Osteoblast (primary cell): ENCODE measurements at regions not wholly inside any gene's neighbourhood (a gene's known extent, or its start where the extent isn't known, plus 50 kb on each side); places are given as distances from the start of the nearest gene placed in this dataset.

Experiments
- DNase-seq: peaks from one replicate; pipeline ENCODE4 v3.0.0; 2011; ENCODE audit warnings: low spot score, mixed read lengths; ENCODE audit not compliant: insufficient read length; ENCODE audit errors: missing footprints
- H2AFZ ChIP-seq: 2 replicates; pipeline ENCODE4 v1.6.0; 2011; ENCODE audit warnings: mild to moderate bottlenecking, low read length
- H3K27ac ChIP-seq: 2 replicates; pipeline ENCODE4 v1.5.1; 2011; ENCODE audit warnings: mild to moderate bottlenecking, low read depth, low read length, moderate library complexity
- H3K27me3 ChIP-seq: 2 replicates; pipeline ENCODE4 v1.6.0; 2012; ENCODE audit warnings: mild to moderate bottlenecking, control low read depth, inconsistent platforms, low read length, moderate library complexity; ENCODE audit not compliant: insufficient read depth
- H3K36me3 ChIP-seq: 2 replicates; pipeline ENCODE4 v1.5.1; 2011; ENCODE audit warnings: mild to moderate bottlenecking, low read length, control low read depth, moderate library complexity; ENCODE audit not compliant: insufficient read depth
- H3K4me1 ChIP-seq: 2 replicates; pipeline ENCODE4 v1.5.1; 2011; ENCODE audit warnings: mild to moderate bottlenecking, low read length, control low read depth, moderate library complexity; ENCODE audit not compliant: insufficient read depth
- H3K4me2 ChIP-seq: 2 replicates; pipeline ENCODE4 v1.6.0; 2011; ENCODE audit warnings: mild to moderate bottlenecking, low read length; ENCODE audit not compliant: insufficient read depth
- H3K4me3 ChIP-seq: fragments of 200-600 bp; sonication (generic); 3 replicates; pipeline ENCODE4 v1.5.1; 2012; ENCODE audit warnings: mild to moderate bottlenecking, low read length, inconsistent platforms; ENCODE audit not compliant: insufficient read depth
- H3K79me2 ChIP-seq: 2 replicates; pipeline ENCODE4 v1.6.0; 2012; ENCODE audit warnings: mild to moderate bottlenecking, low read length, control low read depth, inconsistent platforms; ENCODE audit not compliant: insufficient read depth
- H3K9me3 ChIP-seq: 2 replicates; pipeline ENCODE4 v1.5.1; 2011; ENCODE audit warnings: low read depth, low read length, control low read depth
- H4K20me1 ChIP-seq: 2 replicates; pipeline ENCODE4 v1.6.0; 2012; ENCODE audit warnings: mild to moderate bottlenecking, low read length, control low read depth; ENCODE audit not compliant: insufficient read depth
- TF ChIP-seq, protein P1 (sequence below): IDR thresholded peaks from 2 replicates; pipeline ENCODE4 v1.5.1; 2011; ENCODE audit warnings: mild to moderate bottlenecking, low read depth, low read length, moderate library complexity; ENCODE audit errors: extremely low read depth

DNA sequence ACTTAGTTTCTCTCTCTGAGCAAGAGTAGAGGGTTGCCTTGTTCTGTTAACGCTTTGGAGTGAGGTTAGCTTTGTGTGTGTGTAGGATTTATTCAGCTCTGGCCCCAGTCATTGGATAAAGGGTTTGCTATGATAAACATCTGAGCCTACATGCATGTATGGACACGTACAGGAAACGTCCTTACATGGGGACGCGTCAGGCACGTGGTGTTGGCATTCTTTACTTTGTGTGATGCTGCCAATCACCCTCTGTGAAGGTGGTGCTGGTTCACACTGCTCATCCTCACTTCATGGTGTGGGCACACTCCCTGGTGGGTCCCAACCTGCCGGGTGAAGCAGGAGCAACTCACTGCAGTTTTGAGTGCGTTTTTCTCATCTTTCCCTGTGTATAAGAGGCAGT, 53.4 kb upstream of the CD93 start:
- Histone ChIP-seq H4K20me1 (no peaks in the 10 kb centered on the region), H3K36me3 (no peaks in the 10 kb centered on the region), H3K9me3 (no peaks in the 10 kb centered on the region), H3K4me2 (no peak overlapping the region), H3K79me2 (no peaks in the 10 kb centered on the region), H3K4me1 (peaks cover 26% of the 10 kb centered on the region), H3K27me3 (no peaks in the 10 kb centered on the region), H3K4me3 (no peak overlapping the region), H3K27ac (no peak overlapping the region), H2AFZ (peak overlapping the region; percentile 76)
- TF ChIP-seq, protein P1, sequence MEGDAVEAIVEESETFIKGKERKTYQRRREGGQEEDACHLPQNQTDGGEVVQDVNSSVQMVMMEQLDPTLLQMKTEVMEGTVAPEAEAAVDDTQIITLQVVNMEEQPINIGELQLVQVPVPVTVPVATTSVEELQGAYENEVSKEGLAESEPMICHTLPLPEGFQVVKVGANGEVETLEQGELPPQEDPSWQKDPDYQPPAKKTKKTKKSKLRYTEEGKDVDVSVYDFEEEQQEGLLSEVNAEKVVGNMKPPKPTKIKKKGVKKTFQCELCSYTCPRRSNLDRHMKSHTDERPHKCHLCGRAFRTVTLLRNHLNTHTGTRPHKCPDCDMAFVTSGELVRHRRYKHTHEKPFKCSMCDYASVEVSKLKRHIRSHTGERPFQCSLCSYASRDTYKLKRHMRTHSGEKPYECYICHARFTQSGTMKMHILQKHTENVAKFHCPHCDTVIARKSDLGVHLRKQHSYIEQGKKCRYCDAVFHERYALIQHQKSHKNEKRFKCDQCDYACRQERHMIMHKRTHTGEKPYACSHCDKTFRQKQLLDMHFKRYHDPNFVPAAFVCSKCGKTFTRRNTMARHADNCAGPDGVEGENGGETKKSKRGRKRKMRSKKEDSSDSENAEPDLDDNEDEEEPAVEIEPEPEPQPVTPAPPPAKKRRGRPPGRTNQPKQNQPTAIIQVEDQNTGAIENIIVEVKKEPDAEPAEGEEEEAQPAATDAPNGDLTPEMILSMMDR, result no peak
- no peak for DNase-seq

DNA sequence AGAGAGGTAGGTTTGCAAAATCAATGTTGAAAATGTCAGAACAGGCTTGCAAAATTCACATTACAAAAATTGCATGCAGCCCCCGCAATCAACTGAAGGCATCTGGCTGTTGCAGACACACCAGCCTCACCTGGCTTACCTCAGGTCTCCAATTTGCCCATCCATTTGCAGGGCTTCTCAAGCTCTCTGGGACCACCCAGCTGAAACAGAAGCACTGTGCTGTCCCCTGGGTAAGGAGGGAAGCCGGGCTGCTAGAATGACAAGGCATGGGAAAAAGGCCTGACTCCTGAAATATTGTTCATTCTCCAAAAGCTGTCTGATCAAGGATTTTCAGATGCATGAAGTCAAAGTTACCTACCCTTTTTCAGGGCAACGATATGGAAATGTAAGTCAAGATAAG, 52.6 kb upstream of the CD93 start:
- no peaks in the 10 kb centered on the region for H3K27me3 ChIP-seq
- no peak overlapping the region for H2AFZ ChIP-seq
- no peaks in the 10 kb centered on the region for H4K20me1 ChIP-seq
- no peak overlapping the region for H3K4me3 ChIP-seq
- H3K36me3 ChIP-seq, result no peaks in the 10 kb centered on the region
- peaks cover 18% of the 10 kb centered on the region for H3K4me1 ChIP-seq
- TF ChIP-seq, protein P1, result no peak
- H3K4me2 ChIP-seq, result no peak overlapping the region
- DNase-seq, result no peak
- H3K79me2 ChIP-seq, result no peaks in the 10 kb centered on the region
- H3K27ac ChIP-seq, result no peak overlapping the region
- H3K9me3 ChIP-seq, result no peaks in the 10 kb centered on the region

GRCh38 chr20:23138226-23138625, 52.1 kb upstream of the CD93 start:
- Histone ChIP-seq H3K36me3 (no peaks in the 10 kb centered on the region), H3K4me1 (peaks cover 13% of the 10 kb centered on the region), H3K4me3 (no peak overlapping the region), H3K27ac (no peak overlapping the region), H3K4me2 (no peak overlapping the region), H3K9me3 (no peaks in the 10 kb centered on the region), H2AFZ (no peak overlapping the region), H3K27me3 (no peaks in the 10 kb centered on the region), H4K20me1 (no peaks in the 10 kb centered on the region), H3K79me2 (no peaks in the 10 kb centered on the region)
- TF ChIP-seq, protein P1, result no peak
- no peak for DNase-seq

DNA sequence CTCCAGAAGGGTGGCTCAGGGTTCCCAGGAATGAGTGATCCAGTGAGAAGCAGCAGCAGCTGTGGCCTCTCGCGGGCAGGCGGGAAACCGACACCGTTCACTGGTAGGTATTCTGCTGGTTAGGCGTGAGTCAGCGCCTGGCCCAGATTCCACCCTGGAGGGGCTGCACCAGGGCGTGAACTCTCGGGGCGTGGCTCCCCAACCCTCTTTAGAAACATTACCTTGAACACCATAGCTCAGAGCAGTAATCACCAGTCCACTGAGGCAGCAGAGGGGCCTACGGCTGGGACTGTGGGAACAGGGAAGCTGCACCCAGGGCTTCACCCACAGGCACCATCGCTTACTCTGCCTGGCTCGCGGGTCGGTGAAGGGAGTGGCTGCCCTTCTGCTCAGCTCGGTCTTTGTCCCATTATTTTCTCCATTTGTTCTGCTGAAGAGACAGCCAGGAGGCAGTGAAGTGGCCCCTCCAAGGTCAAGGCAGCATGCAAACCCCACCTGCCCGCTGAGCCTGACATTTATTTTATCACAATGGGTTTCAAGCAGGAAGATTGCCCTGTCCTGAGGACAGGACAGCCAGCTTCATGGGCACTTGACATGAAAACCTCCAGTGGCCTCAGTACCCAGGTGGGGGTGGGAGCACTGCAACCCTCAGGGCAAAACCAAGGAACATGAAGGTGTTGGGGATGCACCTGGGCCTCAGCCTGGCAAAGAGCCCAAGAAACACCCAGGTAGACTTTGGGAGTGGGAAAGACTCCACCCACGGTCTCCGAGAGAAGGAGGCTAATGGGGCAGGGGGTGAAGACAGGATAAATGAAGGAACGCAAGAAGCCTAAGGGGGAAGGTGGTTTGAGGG, 51.0 kb upstream of the CD93 start:
- H3K9me3 ChIP-seq, result no peaks in the 10 kb centered on the region
- no peaks in the 10 kb centered on the region for H3K79me2 ChIP-seq
- peaks cover 2% of the 10 kb centered on the region for H3K4me1 ChIP-seq
- no peak overlapping the region for H3K4me2 ChIP-seq
- H3K27me3 ChIP-seq, result no peaks in the 10 kb centered on the region
- no peak for DNase-seq
- no peaks in the 10 kb centered on the region for H4K20me1 ChIP-seq
- no peak overlapping the region for H3K4me3 ChIP-seq
- TF ChIP-seq, protein P1, result no peak
- H2AFZ ChIP-seq, result no peak overlapping the region
- no peaks in the 10 kb centered on the region for H3K36me3 ChIP-seq
- H3K27ac ChIP-seq, result no peak overlapping the region
